ENCODE measurements at regions not wholly inside any gene's neighbourhood (a gene's known extent, or its start where the extent isn't known, plus 50 kb on each side); places are given as distances from the start of the nearest gene placed in this dataset.
"Not testable (repeated sequence)": the region's sequence is repeated elsewhere in the genome, so short reads cannot be mapped to it uniquely, and the experiment has no call there.

GRCh38 chr1:199821029-199821779, 206.3 kb upstream of the NR5A2 start:
- no peak for DNase-seq

GRCh38 chr1:199832451-199832850, 195.1 kb upstream of the NR5A2 start:
- DNase-seq = no peak

DNA sequence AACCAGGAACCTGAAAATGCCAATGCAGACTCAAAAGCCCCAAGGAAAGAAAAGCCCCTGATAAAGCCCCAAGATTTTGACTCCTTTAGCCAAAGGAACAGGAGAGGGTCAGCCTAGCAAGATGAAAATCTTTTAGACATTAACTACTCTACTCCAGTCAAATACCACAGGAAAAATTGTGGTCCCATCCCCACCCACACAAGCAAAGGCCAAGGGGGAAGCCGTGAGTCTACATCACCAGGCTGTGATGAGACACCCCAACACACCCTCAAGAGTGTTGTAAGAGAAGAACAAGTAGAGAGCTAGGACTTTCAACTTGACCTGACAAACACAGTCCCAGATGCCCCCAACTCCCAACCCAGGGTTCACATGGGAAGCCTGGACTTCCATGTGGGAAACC, 192.8 kb upstream of the NR5A2 start:
- DNase-seq = no peak

DNA sequence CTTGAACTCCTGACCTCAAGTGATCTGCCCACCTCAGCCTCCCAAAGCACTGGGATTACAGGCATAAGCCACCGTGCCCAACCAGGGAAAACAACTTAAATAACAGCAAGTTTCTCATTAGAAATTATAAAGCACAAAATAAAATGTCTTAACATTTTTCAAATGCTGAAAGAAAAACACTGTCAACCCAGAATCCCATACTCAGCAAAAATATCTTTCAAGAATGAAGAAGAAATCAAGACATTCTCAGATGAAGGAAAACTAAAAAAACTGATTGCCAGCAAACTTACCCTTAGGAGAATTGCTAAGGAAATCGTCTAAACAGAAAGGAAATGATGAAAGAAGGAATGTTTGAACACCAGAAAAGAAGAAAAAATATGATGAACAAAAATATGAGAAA, 191.1 kb upstream of the NR5A2 start:
- DNase-seq = no peak

DNA sequence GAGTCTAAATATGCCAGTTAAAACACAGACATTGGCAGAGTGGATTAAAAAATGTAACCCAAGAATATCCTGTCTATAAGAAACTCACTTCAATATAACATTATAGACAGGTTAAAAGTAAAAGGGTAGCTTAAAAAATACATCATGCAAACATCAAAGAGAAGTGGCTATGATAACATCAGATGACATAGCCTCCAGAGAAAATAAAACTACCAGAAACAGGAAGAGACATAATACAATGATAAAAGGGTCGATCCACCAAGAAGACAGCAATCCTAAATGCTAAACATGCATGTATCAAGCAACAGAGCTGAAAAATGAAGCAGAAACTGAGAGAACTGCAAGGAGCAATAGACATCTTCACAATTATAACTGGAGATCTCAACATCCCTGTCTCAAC, 190.2 kb upstream of the NR5A2 start:
- DNase-seq = no peak

DNA sequence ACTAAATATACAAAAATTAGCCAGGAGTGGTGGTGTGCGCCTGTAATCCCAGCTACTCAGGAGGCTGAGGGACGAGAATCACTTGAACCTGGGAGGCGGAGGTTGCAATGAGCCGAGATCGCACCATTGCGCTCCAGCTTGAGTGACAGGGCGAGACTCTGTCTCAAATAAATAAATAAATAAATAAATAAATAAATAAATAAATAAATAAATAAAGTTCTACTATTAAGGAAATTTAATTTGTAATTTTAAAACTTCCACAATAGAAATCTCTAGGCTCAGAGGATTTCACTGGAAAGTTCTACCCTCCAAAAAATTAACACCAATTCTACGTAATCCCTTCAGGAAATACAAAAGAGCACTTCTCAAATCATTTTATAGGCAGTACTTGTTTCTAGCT, 187.9 kb upstream of the NR5A2 start:
- not testable (repeated sequence) for DNase-seq

DNA sequence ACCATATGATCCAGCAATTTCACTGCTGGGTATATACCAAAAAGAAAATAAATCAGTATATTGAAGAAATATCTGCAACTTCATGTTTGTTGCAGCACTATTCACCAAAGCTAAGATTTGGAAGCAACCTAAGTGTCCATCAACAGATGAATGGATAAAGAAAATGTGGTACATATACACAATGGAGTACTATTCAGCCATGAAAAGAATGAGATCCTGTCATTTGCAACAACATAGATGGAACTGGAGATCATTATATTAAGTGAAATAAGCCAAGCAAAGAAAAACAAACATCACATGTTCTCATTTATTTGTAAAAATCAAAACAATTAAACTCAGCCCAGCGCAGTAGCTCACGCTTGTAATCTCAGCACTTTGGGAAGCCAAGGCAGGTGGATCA, 184.4 kb upstream of the NR5A2 start:
- not testable (repeated sequence) for DNase-seq

GRCh38 chr1:199843861-199844260, 183.6 kb upstream of the NR5A2 start:
- no peak for DNase-seq

DNA sequence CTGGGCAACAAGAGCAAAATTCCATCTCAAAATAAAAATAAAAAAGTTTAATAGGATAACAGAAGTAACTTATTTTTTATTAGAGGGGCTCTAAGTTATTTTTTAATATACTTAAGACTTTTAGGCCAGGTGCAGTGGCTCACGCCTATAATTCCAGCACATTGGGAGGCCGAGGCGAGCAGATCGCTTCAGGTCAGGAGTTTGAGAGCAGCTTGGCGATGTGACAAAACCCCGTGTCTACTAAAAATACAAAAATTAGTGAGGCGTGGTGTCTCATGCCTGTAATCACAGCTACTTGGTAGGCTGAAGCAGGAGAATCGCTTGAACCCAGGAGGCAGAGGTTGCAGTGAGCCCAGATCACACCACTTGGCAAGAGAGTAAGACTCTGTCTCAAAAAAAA, 180.5 kb upstream of the NR5A2 start:
- DNase-seq = no peak

- DNase-seq = no peak
These were observed 175.9 kb upstream of the NR5A2 start for GRCh38 chr1:199851439-199852140.

DNA sequence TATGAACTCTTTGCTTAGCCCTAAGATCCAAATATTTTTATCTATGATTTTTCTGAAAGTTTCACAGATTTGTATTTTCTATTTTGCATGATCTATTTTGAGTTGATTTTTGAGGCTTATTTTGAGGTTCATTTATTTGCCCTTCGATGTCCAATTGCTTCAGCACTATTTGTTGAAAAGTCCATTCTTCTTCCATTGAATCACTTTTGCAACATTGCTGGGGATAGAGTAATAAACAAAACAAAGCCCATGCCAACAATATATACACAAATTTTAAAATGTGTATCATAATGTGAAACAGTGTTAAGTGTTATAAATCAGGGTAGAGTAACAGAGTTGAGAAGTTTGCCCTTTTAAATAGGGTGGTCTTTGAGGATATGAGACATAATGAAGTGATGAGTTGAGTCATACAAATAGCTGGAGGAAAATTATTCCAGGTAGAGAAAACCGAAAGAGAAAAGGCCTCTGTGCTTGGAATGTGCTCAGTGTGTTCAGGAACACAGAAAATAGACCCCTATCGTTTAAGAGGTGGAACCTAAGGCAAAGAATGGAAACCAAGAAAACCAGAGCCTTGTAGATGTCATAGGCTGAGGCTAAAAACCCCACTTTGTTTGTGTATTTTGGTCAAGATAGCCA, 172.7 kb upstream of the NR5A2 start:
- DNase-seq = no peak

- no peak for DNase-seq
These were observed 171.9 kb upstream of the NR5A2 start for GRCh38 chr1:199855580-199855979.

- no peak for DNase-seq
These were observed 171.2 kb upstream of the NR5A2 start for GRCh38 chr1:199856216-199856780.

GRCh38 chr1:199857108-199857507, 170.4 kb upstream of the NR5A2 start:
- DNase-seq = no peak

- no peak for DNase-seq
These were observed 170.0 kb upstream of the NR5A2 start for GRCh38 chr1:199857516-199857915.

DNA sequence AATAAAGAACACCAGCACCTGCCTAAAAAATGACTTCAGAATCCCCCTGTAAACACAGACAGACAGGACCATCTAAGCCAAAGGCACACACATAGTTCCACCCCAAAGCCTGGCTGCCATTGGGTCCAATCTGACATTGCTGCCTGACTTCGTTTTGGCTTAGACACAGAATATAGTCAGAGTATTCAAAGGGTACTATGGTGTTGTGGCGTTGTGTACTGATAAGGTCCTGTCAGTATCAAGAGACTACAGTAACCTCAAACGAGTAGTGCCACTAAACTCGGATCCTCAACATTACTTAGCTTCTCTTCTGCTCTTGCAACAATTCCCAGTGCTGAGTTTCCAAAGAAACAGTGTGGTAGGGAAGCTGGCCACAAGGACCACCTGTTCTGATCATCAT, 169.3 kb upstream of the NR5A2 start:
- no peak for DNase-seq

DNA sequence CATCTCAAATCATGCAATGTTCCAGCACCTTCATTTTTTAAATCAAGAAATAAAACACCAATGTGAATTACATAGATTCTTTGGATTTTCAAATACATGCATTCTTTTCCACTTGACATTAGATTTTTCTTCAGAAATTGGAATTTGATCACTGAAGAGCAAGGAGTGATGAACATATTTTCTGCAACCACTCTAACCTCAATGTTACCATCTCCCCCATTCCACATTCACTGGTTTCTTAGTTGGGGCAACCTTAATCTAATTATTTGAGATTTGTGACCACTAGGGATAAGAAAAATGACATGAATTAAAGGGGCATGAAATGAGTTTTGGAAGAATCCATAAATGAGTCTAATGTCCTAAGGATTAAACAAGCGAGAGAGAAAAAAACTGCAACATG, 168.7 kb upstream of the NR5A2 start:
- no peak for DNase-seq

DNA sequence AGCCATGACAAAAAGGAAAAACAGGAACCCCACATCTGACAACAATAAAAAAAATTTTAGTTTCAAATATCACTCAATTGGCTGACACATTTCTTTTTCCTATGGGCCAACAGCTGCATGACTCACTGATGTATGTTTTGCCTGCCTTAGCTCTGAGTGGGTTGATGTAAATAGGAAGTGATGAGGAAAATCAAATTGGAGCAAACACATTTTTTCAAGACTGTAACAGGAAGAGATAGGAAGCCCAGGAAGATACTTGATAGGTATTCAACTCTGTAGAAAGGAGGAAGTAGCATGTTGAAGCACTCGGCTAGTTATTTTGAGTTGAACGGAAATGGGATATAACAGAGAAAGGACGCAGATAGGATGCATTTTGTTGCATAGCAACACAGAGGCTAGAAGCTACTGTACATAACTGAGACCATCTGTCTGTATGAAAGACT, 168.0 kb upstream of the NR5A2 start:
- no peak for DNase-seq

- DNase-seq = no peak
These were observed 166.3 kb upstream of the NR5A2 start for GRCh38 chr1:199861020-199861795.

DNA sequence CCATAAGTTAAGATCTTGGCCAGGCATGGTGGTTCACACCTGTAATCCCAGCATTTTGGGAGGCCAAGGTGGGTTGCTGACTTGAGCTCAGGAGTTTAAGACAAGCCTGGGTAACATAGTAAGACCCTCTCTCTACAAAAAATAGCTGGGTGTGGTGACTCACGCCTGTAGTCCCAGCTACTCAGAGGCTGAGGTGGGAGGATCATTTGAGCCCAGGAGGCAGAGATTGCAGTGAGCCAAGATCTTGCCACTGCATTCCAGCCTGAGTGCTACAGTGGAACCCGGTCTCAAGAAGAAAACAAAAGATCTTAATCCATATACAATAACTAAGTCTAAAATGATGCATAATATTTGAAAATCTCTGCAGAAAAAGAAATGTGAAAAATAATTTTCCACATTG, 165.5 kb upstream of the NR5A2 start:
- DNase-seq = peak; percentile 56

GRCh38 chr1:199866210-199866617, 161.3 kb upstream of the NR5A2 start:
- no peak for DNase-seq

DNA sequence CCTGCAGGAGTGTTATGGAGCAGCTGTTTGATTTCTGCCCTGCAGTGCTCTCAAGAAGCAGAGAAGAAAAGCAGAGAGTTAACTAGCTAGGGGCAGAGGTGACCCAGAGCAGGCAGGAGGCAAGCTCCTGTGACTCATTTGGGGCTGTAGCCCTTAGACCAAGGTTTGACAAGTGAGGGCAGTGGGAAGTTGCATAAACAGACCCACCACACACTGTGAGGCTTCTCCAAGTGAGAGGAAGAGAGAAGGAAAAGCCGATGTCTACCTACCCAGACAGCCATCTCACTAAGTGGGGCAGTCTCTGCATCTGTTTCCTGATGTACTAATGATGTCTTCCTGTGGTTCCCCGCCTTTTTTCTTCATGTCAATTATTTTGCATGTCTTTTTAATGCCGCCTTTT, 159.9 kb upstream of the NR5A2 start:
- peak; percentile 77 for DNase-seq

- no peak for DNase-seq
These were observed 158.7 kb upstream of the NR5A2 start for GRCh38 chr1:199868777-199869176.
